GM18520 (cell line): ENCODE measurements at regions not wholly inside any gene's neighbourhood (a gene's known extent, or its start where the extent isn't known, plus 50 kb on each side); places are given as distances from the start of the nearest gene placed in this dataset.

Experiments used
- ATAC-seq: cut with Tn5 transposase; IDR thresholded peaks from one replicate; pipeline ENCODE4 v1.9.1; 2021; ENCODE audit not compliant: unreplicated experiment

DNA sequence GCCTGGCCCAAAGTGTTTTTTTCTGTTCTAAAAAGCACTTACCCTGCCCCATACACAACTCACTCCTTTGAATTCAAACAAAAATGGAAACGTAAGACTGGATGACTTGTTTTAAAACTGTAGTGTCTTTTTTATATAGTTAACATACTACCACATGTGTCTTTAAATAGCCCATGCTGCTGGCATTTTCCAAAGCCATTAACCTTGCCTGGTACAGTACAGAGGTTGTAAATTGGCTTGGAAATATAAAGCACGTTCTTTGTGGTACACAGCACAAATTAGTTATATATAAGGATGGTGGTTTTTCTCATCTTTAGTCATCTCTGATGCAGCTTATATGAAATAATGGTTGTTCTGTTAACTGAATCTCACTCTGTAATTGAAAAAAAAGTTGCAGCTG, 519.7 kb upstream of the ZNF608 start:
- no peak for ATAC-seq

DNA sequence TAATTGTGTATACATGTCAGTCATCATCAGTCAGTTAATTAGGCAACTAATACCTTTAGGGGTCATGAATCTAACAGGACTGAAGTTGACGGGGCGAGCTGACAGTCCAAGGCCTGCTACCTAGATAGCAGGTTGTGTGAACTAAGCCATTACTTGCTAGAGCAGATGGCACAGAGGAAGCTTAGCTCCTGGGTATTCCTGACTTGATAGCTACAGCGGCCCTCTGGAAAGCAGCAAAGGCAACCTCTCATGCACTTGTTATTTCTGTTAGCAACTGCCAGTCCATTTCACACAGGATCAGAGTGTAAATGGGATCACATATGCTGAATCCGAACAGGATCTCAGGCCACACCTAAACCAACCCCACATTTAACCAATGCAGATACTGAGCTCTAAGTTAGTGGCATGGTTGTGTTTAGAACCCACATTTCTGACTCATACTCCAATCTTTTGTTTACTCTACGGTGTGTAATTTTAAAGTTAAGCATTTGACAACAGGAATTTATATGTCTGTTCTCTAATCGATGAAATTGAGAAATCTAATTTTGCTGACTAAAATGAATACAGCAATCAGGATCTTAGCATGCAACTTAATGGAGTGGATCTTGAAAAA, 521.3 kb upstream of the ZNF608 start:
- no peak for ATAC-seq

DNA sequence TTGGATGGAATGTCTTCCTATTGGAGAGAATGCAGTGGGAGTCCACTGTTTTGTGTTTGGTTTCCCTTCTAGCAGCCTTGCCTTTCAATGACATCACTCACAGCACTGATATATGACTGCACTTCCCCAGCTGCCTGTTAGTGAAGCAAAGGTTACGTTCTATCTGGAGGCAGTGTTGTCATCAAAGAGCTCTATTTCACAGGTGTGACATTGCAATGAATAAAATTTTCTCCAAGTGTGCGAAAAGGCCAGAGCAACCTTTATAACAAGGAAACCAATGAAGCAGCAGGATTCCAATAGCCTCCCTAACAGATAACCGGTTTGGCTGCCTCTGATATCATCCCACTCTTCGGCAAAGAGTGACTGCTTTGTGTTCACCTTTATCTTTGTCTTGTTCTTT, 523.5 kb upstream of the ZNF608 start:
- ATAC-seq = no peak

DNA sequence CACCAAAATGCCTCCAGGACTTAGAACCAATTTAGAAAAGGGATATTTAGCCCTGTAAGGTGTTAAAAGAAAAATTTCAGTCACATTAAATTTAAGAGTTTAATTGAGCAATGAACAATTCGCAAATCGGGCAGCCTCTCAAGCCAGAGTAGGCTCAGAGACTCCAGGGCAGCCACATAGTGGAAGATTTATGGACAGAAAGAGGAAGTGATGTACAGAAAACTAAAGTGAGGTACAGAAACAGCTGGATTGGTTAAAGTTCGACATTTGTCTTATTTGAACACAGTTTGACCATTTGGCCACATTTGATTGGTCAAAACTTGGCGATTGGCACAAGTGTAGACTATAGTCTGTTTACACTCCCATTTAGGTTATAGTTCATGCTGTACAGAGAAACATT, 525.9 kb upstream of the ZNF608 start:
- no peak for ATAC-seq

DNA sequence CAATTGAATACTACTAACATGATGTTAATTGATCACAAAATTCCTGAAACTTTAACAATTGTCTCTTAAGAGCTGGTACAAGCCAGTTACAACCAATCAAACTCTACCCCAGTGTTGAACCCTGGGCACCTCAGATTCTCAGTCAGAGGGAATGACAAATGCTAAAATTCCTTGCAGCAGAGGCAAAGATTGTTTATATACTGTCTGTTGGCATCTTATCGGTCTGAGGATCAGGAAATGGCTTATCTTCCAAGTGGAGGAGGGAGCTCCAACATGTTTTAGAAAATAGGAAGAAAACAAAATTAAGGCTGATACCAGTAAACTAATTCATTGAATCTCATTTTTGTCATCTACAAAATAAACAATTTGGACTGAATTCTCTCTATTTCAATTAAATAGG, 527.8 kb upstream of the ZNF608 start:
- ATAC-seq = no peak

DNA sequence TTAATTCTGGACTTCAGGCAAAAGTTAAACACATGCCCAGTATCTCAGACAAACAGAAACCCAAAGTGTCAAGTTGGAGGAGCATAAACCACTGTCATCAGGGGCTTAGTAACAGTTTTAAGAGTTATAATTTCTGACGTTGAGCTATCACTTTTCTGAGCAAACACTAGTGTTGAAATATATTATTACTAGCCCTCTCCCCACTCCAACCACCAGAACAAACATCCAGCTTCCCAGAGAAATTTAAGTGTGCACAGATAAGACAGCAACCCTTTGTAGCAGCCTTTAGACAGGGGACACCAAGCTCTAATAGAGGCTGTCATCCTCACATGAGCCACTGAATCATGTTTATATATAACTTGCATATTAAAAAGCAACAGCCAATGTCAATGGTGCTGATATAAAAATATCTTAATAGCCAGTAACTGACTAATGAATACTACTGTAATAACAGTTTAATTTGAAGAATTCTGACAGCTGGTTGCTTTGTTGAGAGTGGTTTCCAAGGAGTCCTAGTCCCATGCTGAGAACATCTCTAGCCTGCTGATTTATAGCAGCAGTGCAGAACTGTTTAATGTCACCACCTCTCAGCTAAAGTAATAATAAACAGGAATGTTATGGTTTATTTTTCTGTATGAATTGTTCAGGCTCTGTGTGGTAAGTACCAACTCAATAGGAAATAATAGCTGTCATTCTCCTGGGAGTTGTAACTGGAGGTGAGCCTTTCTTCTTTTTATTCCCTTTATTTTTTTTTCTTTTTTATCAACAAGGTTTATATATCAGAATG, 528.7 kb upstream of the ZNF608 start:
- no peak for ATAC-seq

DNA sequence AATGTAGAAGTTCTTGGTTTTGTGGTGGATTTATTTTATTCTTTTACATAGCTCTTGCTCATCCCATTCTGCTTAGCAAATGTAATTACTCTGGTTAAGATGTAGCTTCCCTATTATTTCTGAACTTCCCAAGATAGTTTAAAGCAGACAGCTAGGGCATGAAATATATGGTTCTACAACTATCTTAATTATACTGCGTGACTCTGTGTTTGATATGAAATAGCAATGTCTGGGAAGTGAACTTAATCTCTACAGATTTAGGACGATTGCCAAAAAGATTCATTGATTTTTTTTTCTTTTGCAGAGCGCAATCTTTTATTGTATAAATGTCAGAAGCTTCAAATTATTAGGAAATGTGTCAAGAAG, 529.3 kb upstream of the ZNF608 start:
- no peak for ATAC-seq

DNA sequence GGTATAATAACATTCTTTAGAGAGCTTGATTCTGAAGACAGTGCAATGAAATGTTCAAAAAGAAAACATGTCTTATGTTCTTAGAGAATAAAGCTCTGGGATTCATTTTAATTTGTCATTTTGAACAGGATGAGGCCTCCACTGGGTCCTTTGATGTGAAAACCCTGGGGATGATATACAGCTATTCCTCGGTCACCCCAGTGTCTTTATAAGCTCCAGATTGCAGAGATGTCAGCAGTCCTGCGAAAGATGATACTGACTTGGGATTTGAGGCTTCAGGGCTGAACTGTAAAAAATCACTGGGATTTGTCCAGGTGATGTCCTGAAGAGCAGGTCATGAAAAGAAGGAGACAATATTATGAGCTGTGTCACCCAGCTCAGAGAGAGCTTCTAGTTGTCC, 529.7 kb upstream of the ZNF608 start:
- ATAC-seq = no peak

DNA sequence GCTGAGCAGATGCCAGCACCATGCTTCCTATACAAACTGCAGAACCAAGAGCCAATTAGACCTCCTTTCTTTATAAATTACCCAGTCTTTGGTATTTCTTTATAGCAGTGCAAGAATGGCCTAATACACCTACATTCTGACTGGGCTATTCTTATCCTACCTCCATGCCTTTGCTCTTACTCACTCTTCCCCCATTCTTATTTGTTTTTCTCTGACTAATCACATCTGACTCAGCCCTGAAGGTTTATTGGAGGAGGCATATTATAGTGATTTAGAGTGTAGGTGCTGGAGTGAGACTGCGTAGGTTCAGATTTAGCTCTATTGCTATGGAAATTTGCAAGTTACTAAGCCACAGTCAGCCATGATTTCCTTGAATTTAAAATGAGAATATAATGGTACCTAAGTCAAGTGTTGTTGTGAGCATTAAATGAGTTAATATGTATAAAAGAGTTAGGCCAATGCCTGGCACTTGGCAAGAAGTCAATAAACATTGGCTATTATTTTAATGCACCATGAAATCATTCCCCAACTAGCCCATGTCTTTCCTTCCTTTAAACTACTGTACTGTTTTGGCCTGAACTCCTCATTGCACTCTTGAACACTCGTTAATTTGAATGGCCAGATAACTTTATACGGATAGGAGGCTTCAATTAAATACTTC, 531.2 kb upstream of the ZNF608 start:
- ATAC-seq = no peak

DNA sequence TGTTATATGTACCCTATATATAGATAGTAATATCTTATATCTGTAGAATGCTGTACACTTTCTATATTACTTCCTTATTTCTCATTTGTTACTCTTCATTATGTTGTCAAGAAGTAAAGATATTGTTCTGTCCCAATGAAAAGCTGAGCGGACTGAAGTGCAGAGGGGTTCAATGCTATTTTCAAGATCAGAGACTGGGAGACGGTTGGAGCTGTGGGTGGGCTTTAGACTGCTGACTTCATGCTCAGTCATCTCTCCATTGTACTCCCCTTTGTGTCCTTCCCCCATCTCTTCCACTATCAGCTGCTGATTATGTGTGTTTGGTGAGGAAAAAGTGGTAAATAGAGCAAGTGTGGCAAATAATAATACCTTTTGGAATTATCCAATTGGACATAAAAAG, 532.3 kb upstream of the ZNF608 start:
- no peak for ATAC-seq

DNA sequence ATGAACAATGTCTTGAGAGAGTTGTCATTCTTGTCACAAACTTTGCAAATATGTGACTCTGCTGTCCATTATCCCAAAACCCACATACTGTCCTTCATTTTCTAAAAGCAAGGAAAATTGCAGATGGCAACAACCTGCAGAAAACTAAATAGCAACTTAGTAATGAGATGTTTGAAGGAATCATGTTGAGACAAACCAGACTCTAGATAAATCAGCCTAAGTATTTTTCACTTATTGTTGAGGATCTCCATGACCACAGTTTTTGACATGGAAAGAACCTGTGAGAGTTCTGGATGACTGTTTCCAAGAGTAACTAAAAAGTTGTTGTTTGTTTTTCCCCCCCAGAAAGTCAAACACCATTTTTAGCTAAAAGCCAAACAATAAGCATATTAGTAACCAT, 535.2 kb upstream of the ZNF608 start:
- no peak for ATAC-seq

DNA sequence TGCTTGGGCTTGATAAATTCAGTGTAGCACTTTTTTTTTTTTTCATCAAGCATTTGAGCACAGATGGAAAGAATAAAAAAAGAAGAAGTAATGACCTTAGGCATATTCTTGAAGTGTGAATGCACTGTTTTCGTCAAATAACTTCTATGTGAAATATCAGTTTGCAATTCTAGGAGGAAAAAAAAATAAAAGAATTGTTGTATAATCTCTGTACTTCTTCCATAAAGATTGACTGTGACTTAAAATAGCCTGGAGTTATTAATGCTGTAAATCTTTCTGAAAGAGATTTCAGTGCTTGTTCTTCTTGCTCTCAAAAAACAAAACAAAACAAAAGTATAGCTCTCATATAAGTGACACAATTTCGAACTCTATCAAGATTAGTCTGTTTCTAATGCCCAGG, 536.9 kb upstream of the ZNF608 start:
- ATAC-seq = no peak

DNA sequence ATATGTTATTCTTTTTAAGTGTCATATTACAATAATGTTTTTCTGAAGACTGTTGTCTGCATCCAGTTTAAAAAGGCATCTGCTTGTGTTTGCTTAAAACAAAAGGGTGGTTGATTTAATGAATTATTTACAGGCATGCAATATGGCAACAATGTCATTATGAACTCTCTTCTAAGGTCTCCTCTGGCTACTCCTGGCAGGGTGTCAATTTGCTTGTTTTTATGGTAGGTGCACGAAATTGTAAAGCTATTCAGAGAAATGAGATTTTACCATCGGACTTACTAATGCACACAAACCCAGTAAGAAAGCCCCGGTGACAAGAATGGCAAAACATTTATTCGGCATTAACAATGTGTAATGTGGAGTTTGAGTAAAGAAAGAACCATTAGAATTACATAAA, 539.8 kb upstream of the ZNF608 start:
- no peak for ATAC-seq

DNA sequence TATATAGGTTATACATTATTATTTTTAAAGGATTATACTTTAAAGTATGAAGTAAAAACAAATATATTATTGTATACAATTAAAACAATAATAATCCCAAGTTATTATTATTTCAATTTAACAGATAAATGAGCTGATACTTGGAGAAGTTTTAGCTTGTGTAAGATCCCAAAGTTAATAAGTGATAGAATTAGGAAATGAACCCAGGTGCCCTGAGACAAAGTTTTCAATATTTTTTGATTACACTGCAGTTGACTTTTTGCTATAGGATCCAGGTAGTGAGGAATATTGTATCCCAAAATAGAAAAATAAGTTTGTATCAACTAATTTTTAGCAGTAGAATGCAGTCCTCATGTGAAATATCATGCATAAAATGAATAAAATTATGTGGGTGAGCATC, 543.2 kb upstream of the ZNF608 start:
- ATAC-seq = no peak

DNA sequence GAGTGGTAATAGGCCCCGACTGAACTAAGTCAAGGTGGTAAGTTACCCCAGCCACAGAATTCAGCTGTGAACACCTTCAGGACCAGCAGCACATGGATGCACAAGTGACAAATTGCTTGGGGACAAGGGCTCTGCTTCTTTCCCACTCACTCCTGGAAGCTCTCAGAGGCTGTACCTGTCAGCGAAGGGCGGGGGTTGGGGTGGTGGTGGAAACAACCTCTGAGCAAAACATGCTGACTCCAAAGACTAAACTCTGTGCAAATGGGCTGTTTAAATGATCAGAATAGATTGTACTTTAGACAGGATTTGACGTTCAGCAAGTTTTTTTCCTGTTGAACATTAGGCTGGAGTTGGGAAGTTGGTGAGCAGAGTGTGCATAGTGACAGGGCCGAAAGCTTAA, 544.5 kb upstream of the ZNF608 start:
- ATAC-seq = no peak

DNA sequence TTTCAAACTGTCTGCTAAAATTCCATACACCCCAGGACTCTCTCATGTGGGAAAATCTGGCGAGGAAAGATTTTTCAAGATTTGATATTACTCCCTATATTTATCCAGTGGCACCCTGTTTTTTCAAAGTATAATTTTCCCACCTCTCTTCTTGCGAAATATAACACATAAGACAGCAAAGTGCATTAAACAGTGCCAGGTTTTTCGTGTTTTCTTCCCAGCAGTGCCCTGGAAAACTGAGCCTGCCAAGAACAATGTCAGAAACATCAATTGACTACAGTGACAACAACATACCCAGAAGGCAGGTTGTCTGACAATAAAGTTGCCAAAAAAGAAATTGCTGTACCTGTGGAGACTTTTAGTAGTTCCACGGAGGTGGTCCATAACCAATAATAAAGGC, 545.0 kb upstream of the ZNF608 start:
- ATAC-seq = no peak

DNA sequence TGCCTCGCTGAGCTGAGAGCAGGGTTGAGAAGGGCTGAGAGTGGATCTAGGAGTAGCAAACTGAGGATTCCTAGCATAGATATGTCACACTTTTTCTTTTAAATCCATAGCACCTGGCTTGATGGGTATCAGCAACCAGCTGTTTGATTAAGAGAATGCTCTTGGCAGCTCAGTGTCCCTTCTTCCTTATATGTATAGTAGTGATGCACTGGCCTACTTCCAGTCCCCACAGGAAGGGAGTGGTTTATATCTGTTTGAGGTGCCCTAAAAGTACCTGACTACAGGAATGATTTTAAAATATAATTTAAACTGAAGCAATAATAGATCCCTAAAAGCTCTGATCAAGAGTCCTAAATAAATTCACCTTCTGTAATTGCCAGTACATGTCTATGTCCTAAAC, 546.8 kb upstream of the ZNF608 start:
- ATAC-seq = no peak

DNA sequence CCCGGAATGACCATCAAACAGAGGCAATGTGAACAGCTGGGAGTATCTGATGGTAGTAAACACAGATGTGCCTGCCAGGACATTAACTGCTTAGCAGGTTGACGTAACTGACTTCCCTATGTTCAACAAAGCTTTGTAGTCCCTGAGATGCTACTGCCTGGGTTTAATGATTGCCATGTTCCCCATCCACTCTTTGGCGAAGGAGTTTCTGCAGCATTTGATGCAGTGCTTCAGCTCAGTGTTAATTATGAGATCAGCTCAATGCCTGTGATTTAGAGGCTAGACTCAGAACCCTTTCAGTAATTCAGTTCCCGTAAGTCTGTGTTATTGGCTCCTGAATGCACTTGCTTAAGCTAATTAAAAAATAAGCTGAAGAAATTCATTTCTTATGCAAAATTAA, 547.3 kb upstream of the ZNF608 start:
- no peak for ATAC-seq

DNA sequence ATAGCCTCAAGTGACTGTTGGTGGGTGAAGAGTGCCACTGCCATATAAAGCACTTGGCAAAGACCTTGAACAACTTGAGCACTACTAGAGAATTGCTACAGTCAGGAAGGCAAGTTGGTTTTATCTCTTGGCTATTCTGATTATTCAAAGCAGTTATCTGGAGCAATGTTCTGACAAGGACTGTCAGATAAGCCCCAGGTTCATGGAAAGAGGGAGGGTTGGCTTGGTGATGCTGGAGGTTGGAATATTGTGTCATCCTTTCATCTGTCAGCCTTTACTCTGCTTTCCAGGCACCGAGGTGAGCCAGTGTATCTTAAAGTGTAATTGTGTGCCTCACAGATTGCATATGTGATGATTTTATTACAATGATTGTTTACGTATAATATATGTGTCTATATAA, 548.4 kb upstream of the ZNF608 start:
- no peak for ATAC-seq

DNA sequence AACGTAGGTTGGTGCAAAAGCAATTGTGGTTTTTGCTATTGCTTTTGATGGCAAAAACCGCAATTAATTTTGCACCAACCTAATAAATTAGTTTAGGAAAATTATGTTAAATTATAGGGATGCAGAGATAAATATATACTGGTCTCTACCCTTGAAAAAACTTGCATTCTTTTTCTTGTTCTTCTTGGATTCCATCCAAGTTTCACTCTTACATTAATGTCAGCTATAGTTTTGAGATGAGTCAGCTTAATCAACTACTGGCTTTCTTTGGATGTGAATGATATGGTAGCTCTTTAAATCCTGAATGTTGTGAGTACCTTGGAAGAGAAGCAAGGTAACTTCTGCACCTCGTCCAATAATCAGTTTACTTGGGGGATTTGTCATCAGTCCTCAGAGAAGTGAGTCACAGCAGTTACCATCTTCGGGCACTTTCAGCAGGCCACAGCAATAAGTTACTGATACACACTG, 549.0 kb upstream of the ZNF608 start:
- no peak for ATAC-seq

DNA sequence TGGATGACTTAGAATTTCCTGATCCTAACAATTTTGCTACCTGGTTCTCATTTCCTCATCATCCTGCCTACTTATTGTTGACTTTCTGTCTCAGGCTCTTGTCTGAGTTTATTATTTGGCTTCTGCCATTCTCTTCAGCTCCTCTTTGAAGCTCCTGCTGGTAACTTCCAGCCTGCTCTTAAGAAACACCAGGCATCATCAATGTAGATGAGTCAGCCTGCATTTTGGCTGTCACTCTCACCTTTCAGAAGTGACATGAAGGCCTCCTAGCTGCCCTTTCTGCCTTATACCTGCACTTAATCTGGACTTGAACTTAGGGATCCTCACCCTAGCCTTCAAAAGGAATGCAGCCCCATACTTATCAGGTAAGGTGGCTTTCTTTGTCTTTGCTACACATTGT, 551.8 kb upstream of the ZNF608 start:
- ATAC-seq = no peak

DNA sequence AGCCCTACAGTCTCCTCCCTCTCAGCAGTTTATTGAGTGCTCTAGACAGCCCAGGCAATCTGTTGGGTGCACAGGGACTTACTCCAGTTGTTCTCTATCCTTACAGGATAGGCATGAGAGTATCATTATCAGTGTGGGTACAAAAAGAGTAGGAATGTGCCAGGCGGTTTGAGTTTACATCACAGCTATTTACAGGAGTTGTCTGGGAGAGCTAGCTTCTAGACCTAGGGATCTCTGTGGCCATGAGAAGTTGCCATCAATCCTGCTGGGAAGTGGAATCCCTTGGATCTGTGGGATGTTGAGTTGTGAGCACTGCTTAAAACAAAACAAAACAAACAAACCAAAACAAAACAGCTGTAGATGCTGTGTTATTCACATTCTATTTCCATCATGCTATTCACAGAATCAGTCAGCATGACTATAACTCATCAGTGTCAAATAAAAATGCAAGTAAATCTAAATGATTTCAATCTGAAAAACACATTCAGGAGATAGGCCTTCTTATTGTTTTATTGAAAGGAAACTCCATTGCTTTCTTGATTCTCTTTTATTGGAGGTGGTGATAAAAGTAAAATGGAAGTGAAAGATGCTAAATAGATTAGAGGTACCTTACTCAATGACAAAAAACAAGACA, 552.4 kb upstream of the ZNF608 start:
- no peak for ATAC-seq
